AG04450 (cell line): ENCODE measurements at regions not wholly inside any gene's neighbourhood (a gene's known extent, or its start where the extent isn't known, plus 50 kb on each side); places are given as distances from the start of the nearest gene placed in this dataset.
"Not testable (repeated sequence)": the region's sequence is repeated elsewhere in the genome, so short reads cannot be mapped to it uniquely, and the experiment has no call there.

ENCODE experiments used
- CTCF ChIA-PET: fragments of 300-600, 350-600 bp; formaldehyde crosslinking; extraction: SDS; loops from one replicate; lab custom pipeline; 2022; ENCODE audit warnings: antibody characterized with exemption, inconsistent platforms; lab: Charles Lee
- POLR2A ChIA-PET: fragments of 350-600 bp; formaldehyde crosslinking; extraction: SDS; loops from one replicate; lab custom pipeline; 2021; ENCODE audit warnings: antibody characterized with exemption, inconsistent platforms; lab: Yijun Ruan, JAX
- DNase-seq: peaks from one replicate; pipeline ENCODE4 v3.0.0-alpha.2; 2011; ENCODE audit warnings: low read depth, low spot score
- H3K27ac ChIP-seq: one replicate; pipeline ENCODE4 v1.5.1; 2012; ENCODE audit warnings: low read depth, low read length, control low read depth
- H3K27me3 ChIP-seq: one replicate; pipeline ENCODE4 v1.6.0; 2012; ENCODE audit warnings: low read length; ENCODE audit not compliant: control insufficient read depth, insufficient read depth
- H3K4me3 ChIP-seq: 2 replicates; pipeline ENCODE4 v1.5.1; 2011; ENCODE audit warnings: mild to moderate bottlenecking, low read depth, low read length, control low read depth
- H3K9me3 ChIP-seq: 2 replicates; pipeline ENCODE4 v1.5.1; 2012; ENCODE audit warnings: low read length; ENCODE audit not compliant: control insufficient read depth, insufficient read depth
- TF ChIP-seq, protein P1 (sequence below): IDR thresholded peaks from 2 replicates; pipeline ENCODE4 v1.5.1; 2011; ENCODE audit warnings: low read depth, low read length, control low read depth, inconsistent platforms

DNA sequence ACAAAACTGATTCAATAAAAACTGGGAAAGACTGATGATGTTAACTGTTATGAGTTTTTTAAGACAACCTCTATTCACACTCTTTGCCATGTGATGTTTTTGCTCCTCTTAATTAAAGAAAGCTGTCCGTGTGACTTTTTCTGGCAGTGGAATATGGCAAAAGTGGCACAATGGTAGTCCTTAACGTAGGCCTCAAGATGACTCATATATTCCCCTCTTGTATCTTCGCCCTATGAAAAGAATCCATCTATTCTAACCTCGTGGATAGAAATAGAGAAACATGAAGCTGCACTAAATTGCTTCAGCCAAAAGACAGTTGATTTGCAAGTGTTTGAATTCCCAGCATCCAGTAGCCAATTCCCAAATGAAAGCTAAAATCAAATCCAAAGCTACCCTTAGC is 603.8 kb upstream of the PCDH7 start:
- CTCF ChIA-PET, result no interaction called here
- no peak overlapping the region for H3K4me3 ChIP-seq
- no peak for DNase-seq

DNA sequence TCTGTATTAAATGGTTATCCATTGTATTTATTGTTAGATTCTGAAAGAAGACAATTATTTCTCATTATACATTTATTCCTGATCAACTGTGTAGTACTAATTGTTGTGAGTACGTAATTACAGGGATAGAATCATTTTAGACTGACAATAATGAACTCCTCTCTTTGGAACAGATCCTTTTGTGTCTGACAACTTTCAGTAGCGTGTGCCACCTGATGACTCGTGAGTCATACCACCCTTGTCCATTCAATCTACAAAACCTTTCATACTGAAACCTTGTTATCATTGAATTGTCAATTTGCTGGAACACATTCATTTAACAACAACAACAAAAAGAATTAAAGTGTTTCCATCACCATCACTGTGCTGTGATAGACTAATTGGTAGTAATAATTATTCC is 602.7 kb upstream of the PCDH7 start:
- H3K9me3 ChIP-seq, result no peaks in the 10 kb centered on the region; the same call in 1 of the 2 replicates
- TF ChIP-seq, protein P1, sequence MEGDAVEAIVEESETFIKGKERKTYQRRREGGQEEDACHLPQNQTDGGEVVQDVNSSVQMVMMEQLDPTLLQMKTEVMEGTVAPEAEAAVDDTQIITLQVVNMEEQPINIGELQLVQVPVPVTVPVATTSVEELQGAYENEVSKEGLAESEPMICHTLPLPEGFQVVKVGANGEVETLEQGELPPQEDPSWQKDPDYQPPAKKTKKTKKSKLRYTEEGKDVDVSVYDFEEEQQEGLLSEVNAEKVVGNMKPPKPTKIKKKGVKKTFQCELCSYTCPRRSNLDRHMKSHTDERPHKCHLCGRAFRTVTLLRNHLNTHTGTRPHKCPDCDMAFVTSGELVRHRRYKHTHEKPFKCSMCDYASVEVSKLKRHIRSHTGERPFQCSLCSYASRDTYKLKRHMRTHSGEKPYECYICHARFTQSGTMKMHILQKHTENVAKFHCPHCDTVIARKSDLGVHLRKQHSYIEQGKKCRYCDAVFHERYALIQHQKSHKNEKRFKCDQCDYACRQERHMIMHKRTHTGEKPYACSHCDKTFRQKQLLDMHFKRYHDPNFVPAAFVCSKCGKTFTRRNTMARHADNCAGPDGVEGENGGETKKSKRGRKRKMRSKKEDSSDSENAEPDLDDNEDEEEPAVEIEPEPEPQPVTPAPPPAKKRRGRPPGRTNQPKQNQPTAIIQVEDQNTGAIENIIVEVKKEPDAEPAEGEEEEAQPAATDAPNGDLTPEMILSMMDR, result no peak
- ChIA-PET POLR2A (no interaction called here), CTCF (no interaction called here)
- H3K4me3 ChIP-seq, result no peak overlapping the region
- no peak overlapping the region for H3K27ac ChIP-seq
- H3K27me3 ChIP-seq, result no peaks in the 10 kb centered on the region
- no peak for DNase-seq

More for the DNA sequence above, 603.8 kb upstream of the PCDH7 start:
- TF ChIP-seq, protein P1, result no peak
- Histone ChIP-seq H3K27me3 (no peaks in the 10 kb centered on the region), H3K9me3 (no peaks in the 10 kb centered on the region), H3K27ac (no peak overlapping the region)
- POLR2A ChIA-PET, result no interaction called here

GRCh38 chr4:30122711-30123110 is 597.5 kb upstream of the PCDH7 start:
- ChIA-PET POLR2A (no interaction called here), CTCF (no interaction called here)

GRCh38 chr4:30124621-30125020 is 595.5 kb upstream of the PCDH7 start:
- H3K27me3 ChIP-seq, H3K27ac ChIP-seq, DNase-seq, H3K9me3 ChIP-seq, H3K4me3 ChIP-seq, CTCF ChIA-PET, POLR2A ChIA-PET: not testable (repeated sequence)

More at GRCh38 chr4:30122711-30123110, 597.5 kb upstream of the PCDH7 start:
- no peak overlapping the region for H3K27ac ChIP-seq
- TF ChIP-seq, protein P1, result no peak
- no peak for DNase-seq
- H3K4me3 ChIP-seq, result no peak overlapping the region
- no peaks in the 10 kb centered on the region; the same call in 1 of the 2 replicates for H3K9me3 ChIP-seq
- H3K27me3 ChIP-seq, result no peaks in the 10 kb centered on the region

DNA sequence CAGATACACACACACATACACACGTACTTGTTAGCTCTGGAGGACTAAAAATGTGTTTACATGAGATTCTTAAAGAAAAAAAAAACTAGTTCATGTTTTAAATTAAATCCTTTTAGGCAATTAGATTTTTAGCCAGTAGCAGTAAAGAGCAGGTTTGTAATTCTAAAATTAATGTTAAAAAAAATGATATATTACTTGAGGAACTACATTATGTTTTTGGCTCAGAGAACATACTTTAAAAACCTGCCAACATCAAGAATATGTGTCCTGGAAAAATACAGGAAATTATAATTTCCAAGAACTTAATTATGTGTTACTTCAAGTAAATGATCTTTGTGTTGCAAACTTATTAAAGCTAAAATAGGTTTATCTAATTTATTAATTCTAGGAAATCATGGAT is 594.3 kb upstream of the PCDH7 start:
- Histone ChIP-seq H3K27me3 (no peaks in the 10 kb centered on the region), H3K27ac (no peak overlapping the region), H3K4me3 (no peak overlapping the region), H3K9me3 (no peaks in the 10 kb centered on the region; the same call in 1 of the 2 replicates)
- ChIA-PET CTCF (no interaction called here), POLR2A (no interaction called here)
- TF ChIP-seq, protein P1, result no peak
- DNase-seq, result no peak

GRCh38 chr4:30126351-30126750 is 593.8 kb upstream of the PCDH7 start:
- ChIA-PET POLR2A (no interaction called here), CTCF (no interaction called here)
- no peak for DNase-seq
- H3K4me3 ChIP-seq, result no peak overlapping the region
- no peaks in the 10 kb centered on the region for H3K27me3 ChIP-seq
- no peaks in the 10 kb centered on the region; the same call in 1 of the 2 replicates for H3K9me3 ChIP-seq
- no peak overlapping the region for H3K27ac ChIP-seq
- TF ChIP-seq, protein P1, result no peak

- H3K4me3 ChIP-seq, DNase-seq, H3K27ac ChIP-seq, POLR2A ChIA-PET, CTCF ChIA-PET, H3K27me3 ChIP-seq, H3K9me3 ChIP-seq: not testable (repeated sequence)
Observed at GRCh38 chr4:30148828-30149227, 571.3 kb upstream of the PCDH7 start.

- H3K4me3 ChIP-seq, H3K27ac ChIP-seq, CTCF ChIA-PET, DNase-seq, H3K9me3 ChIP-seq, H3K27me3 ChIP-seq, POLR2A ChIA-PET: not testable (repeated sequence)
Observed at GRCh38 chr4:30149539-30149938, 570.6 kb upstream of the PCDH7 start.
